ENCODE measurements at regions not wholly inside any gene's neighbourhood (a gene's known extent, or its start where the extent isn't known, plus 50 kb on each side); places are given as distances from the start of the nearest gene placed in this dataset.

DNA sequence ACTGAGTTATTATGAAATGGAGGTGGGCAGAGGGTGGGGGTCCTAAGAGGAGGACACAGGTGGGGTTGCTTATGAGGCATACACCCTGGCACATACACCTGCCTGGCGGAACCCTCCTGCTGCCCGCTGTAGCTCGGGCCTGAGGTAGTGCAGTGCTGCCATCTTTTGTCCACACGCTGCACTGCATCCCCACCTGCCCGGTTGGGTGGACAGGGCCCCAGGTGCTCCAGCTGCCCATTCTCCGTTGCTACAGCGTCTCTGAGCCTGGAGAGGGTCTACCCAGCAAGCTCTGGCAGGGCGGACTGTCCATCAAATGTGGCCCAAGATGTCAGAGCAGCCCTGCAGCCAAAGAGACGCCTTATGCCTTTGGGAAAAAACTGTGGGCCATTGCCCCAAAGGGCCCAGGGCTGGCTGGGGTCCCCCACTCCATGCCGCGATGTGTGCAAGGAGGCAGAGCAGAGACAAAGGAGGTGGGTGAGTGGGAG is 131.2 kb downstream of the BUD13 start:
- ATAC-seq (peak; percentile 91), DNase-seq (ENCODE audit: low spot score) (peak; percentile 81)
- H3K4me1 ChIP-seq (ENCODE audit: insufficient read depth) = no peaks in the 10 kb centered on the region; the same call in 1 of the 2 replicates
- no peaks in the 10 kb centered on the region for H3K9me2 ChIP-seq (ENCODE audit: insufficient read depth)
- no peaks in the 10 kb centered on the region for H3K9me3 Mint-ChIP-seq
- H3K4me1 Mint-ChIP-seq = peaks cover 9% of the 10 kb centered on the region
- 0 out of 2 replicates have a peak, but pooled peaks cover 2% of the 10 kb centered on the region for H4K20me1 ChIP-seq (replicated peaks; ENCODE audit: insufficient read depth)
- no peaks in the 10 kb centered on the region for H3F3A ChIP-seq (replicated peaks; ENCODE audit: low read depth)
- no peaks in the 10 kb centered on the region for H3K27me3 ChIP-seq (ENCODE audit: insufficient read depth)
- no peak overlapping the region for H3K4me3 Mint-ChIP-seq
- no peaks in the 10 kb centered on the region for H3K36me3 Mint-ChIP-seq (ENCODE audit: low read depth)
- TF ChIP-seq, protein P1, sequence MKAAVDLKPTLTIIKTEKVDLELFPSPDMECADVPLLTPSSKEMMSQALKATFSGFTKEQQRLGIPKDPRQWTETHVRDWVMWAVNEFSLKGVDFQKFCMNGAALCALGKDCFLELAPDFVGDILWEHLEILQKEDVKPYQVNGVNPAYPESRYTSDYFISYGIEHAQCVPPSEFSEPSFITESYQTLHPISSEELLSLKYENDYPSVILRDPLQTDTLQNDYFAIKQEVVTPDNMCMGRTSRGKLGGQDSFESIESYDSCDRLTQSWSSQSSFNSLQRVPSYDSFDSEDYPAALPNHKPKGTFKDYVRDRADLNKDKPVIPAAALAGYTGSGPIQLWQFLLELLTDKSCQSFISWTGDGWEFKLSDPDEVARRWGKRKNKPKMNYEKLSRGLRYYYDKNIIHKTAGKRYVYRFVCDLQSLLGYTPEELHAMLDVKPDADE (IDR thresholded peaks at IDR 0.05) = no peak
- TF ChIP-seq ZNF114 (CRISPR knock-in tag; IDR thresholded peaks at IDR 0.05) (no peak), NANOG (IDR thresholded peaks at IDR 0.05; ENCODE audit: borderline replicate concordance) (no peak), ZNF331 (CRISPR knock-in tag; IDR thresholded peaks at IDR 0.05; ENCODE audit: low read depth) (no peak), CREB1 (CRISPR knock-in tag; IDR thresholded peaks at IDR 0.05; ENCODE audit: low read depth) (no peak), STAT1 (IDR thresholded peaks at IDR 0.05; ENCODE audit: unreplicated experiment) (no peak), POLR2AphosphoS5 (IDR thresholded peaks at IDR 0.05; ENCODE audit: low read depth) (no peak), JUNB (IDR thresholded peaks at IDR 0.05; ENCODE audit: unreplicated experiment) (no peak), EZH2 (IDR thresholded peaks at IDR 0.05; ENCODE audit: low read depth, unreplicated experiment) (no peak)
- TF ChIP-seq, protein P2, sequence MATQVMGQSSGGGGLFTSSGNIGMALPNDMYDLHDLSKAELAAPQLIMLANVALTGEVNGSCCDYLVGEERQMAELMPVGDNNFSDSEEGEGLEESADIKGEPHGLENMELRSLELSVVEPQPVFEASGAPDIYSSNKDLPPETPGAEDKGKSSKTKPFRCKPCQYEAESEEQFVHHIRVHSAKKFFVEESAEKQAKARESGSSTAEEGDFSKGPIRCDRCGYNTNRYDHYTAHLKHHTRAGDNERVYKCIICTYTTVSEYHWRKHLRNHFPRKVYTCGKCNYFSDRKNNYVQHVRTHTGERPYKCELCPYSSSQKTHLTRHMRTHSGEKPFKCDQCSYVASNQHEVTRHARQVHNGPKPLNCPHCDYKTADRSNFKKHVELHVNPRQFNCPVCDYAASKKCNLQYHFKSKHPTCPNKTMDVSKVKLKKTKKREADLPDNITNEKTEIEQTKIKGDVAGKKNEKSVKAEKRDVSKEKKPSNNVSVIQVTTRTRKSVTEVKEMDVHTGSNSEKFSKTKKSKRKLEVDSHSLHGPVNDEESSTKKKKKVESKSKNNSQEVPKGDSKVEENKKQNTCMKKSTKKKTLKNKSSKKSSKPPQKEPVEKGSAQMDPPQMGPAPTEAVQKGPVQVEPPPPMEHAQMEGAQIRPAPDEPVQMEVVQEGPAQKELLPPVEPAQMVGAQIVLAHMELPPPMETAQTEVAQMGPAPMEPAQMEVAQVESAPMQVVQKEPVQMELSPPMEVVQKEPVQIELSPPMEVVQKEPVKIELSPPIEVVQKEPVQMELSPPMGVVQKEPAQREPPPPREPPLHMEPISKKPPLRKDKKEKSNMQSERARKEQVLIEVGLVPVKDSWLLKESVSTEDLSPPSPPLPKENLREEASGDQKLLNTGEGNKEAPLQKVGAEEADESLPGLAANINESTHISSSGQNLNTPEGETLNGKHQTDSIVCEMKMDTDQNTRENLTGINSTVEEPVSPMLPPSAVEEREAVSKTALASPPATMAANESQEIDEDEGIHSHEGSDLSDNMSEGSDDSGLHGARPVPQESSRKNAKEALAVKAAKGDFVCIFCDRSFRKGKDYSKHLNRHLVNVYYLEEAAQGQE (IDR thresholded peaks at IDR 0.05; ENCODE audit: unreplicated experiment) = peak; percentile 26
- TF ChIP-seq, protein P3, sequence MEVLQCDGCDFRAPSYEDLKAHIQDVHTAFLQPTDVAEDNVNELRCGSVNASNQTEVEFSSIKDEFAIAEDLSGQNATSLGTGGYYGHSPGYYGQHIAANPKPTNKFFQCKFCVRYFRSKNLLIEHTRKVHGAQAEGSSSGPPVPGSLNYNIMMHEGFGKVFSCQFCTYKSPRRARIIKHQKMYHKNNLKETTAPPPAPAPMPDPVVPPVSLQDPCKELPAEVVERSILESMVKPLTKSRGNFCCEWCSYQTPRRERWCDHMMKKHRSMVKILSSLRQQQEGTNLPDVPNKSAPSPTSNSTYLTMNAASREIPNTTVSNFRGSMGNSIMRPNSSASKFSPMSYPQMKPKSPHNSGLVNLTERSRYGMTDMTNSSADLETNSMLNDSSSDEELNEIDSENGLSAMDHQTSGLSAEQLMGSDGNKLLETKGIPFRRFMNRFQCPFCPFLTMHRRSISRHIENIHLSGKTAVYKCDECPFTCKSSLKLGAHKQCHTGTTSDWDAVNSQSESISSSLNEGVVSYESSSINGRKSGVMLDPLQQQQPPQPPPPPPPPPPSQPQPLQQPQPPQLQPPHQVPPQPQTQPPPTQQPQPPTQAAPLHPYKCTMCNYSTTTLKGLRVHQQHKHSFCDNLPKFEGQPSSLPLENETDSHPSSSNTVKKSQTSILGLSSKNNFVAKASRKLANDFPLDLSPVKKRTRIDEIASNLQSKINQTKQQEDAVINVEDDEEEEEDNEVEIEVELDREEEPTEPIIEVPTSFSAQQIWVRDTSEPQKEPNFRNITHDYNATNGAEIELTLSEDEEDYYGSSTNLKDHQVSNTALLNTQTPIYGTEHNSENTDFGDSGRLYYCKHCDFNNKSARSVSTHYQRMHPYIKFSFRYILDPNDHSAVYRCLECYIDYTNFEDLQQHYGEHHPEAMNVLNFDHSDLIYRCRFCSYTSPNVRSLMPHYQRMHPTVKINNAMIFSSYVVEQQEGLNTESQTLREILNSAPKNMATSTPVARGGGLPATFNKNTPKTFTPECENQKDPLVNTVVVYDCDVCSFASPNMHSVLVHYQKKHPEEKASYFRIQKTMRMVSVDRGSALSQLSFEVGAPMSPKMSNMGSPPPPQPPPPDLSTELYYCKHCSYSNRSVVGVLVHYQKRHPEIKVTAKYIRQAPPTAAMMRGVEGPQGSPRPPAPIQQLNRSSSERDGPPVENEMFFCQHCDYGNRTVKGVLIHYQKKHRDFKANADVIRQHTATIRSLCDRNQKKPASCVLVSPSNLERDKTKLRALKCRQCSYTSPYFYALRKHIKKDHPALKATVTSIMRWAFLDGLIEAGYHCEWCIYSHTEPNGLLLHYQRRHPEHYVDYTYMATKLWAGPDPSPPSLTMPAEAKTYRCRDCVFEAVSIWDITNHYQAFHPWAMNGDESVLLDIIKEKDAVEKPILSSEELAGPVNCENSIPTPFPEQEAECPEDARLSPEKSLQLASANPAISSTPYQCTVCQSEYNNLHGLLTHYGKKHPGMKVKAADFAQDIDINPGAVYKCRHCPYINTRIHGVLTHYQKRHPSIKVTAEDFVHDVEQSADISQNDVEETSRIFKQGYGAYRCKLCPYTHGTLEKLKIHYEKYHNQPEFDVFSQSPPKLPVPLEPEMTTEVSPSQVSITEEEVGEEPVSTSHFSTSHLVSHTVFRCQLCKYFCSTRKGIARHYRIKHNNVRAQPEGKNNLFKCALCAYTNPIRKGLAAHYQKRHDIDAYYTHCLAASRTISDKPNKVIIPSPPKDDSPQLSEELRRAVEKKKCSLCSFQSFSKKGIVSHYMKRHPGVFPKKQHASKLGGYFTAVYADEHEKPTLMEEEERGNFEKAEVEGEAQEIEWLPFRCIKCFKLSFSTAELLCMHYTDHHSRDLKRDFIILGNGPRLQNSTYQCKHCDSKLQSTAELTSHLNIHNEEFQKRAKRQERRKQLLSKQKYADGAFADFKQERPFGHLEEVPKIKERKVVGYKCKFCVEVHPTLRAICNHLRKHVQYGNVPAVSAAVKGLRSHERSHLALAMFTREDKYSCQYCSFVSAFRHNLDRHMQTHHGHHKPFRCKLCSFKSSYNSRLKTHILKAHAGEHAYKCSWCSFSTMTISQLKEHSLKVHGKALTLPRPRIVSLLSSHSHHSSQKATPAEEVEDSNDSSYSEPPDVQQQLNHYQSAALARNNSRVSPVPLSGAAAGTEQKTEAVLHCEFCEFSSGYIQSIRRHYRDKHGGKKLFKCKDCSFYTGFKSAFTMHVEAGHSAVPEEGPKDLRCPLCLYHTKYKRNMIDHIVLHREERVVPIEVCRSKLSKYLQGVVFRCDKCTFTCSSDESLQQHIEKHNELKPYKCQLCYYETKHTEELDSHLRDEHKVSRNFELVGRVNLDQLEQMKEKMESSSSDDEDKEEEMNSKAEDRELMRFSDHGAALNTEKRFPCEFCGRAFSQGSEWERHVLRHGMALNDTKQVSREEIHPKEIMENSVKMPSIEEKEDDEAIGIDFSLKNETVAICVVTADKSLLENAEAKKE (CRISPR knock-in tag; IDR thresholded peaks at IDR 0.05) = no peak
- TF ChIP-seq, protein P4, sequence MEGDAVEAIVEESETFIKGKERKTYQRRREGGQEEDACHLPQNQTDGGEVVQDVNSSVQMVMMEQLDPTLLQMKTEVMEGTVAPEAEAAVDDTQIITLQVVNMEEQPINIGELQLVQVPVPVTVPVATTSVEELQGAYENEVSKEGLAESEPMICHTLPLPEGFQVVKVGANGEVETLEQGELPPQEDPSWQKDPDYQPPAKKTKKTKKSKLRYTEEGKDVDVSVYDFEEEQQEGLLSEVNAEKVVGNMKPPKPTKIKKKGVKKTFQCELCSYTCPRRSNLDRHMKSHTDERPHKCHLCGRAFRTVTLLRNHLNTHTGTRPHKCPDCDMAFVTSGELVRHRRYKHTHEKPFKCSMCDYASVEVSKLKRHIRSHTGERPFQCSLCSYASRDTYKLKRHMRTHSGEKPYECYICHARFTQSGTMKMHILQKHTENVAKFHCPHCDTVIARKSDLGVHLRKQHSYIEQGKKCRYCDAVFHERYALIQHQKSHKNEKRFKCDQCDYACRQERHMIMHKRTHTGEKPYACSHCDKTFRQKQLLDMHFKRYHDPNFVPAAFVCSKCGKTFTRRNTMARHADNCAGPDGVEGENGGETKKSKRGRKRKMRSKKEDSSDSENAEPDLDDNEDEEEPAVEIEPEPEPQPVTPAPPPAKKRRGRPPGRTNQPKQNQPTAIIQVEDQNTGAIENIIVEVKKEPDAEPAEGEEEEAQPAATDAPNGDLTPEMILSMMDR (conservative IDR thresholded peaks at IDR 0.05; ENCODE audit: low read depth in 2 of 2) = peak; percentile 80 to 98
- H3K79me2 ChIP-seq (replicated peaks; ENCODE audit: insufficient read depth) = no peaks in the 10 kb centered on the region
- H3K27ac Mint-ChIP-seq = no peak overlapping the region
- no peak overlapping the region for H3K4me2 ChIP-seq
- H3K27me3 Mint-ChIP-seq (ENCODE audit: insufficient read depth, low read depth, poor library complexity) = peaks cover 2% of the 10 kb centered on the region
- no peaks in the 10 kb centered on the region for H3K36me3 ChIP-seq (ENCODE audit: insufficient read depth)
- no peak overlapping the region for H2AFZ ChIP-seq
- no peak overlapping the region for H3K4me3 ChIP-seq
- H3K27ac ChIP-seq (ENCODE audit: low read depth) = no peak overlapping the region
